Heart right ventricle (tissue), 16 donors: ENCODE measurements at regions not wholly inside any gene's neighbourhood (a gene's known extent, or its start where the extent isn't known, plus 50 kb on each side); places are given as distances from the start of the nearest gene placed in this dataset.

Experiments used
- ATAC-seq, 8 donors: fragments of 200-7000 bp; cut with Tn5 transposase; one replicate each; pipeline ENCODE4 v1.9.1; 2020; ENCODE audit warnings: mild to moderate bottlenecking in 8 of 8, moderate library complexity in 8 of 8, moderate number of reproducible peaks in 1 of 8
- DNase-seq, 2 donors: peaks; one replicate each; pipeline ENCODE4 v3.0.0-alpha.2; 2020
- H3K27ac ChIP-seq, 10 donors: fragments of 200-600 bp; sonication (generic) in 2 of 10; one replicate each; pipeline versions ENCODE4 v1.5.0 to v1.8.0; 2020 to 2022; ENCODE audit warnings: mild to moderate bottlenecking in 3 of 10
- H3K27me3 ChIP-seq, 7 donors: fragments of 200-600 bp; one replicate each; pipeline ENCODE4 v1.8.0; 2021 to 2022; ENCODE audit warnings: mild to moderate bottlenecking in 2 of 7
- H3K36me3 ChIP-seq, 9 donors: fragments of 200-600 bp; sonication (generic) in 1 of 9; one replicate each; pipeline versions ENCODE4 v1.5.0 to v1.8.0; 2020 to 2022; ENCODE audit warnings: mild to moderate bottlenecking in 2 of 9
- H3K4me1 ChIP-seq, 9 donors: fragments of 200-600 bp; sonication (generic) in 1 of 9; one replicate each; pipeline versions ENCODE4 v1.5.0 to v1.8.0; 2020 to 2022; ENCODE audit warnings: mild to moderate bottlenecking in 4 of 9
- H3K4me3 ChIP-seq, 10 donors: fragments of 200-600 bp; sonication (generic) in 2 of 10; one replicate each; pipeline versions ENCODE4 v1.5.0 to v1.8.0; 2020 to 2022; ENCODE audit warnings: mild to moderate bottlenecking in 7 of 10, moderate library complexity in 2 of 10
- H3K9me3 ChIP-seq, 11 donors: fragments of 200-600 bp in 10 of 11; sonication (generic) in 2 of 11; one replicate each; pipeline versions ENCODE4 v1.5.0 to v1.8.0; 2013 to 2022; ENCODE audit warnings: mild to moderate bottlenecking in 2 of 11, control low read depth in 1 of 11, moderate library complexity in 1 of 11
- WGBS, 2 donors: extraction: QIAGEN DNeasy Blood & Tissue Kit; methylation state at CpG; one replicate each; pipeline ENCODE4 v1.1.7; 2013; ENCODE audit warnings: inconsistent platforms in 1 of 2; 5-methylcytosine and 5-hydroxymethylcytosine counted together
- intact Hi-C, 10 donors: fragments of 100-400 bp; cut with DNase I; formaldehyde crosslinking; loops; one replicate each; pipeline versions ENCODE4 v1.11.1 to v1.14.2; 2022
- TF ChIP-seq, protein P1 (sequence below), 9 donors: fragments of 200-600 bp; sonication (generic) in 2 of 9; IDR thresholded peaks; one replicate each; pipeline versions ENCODE4 v1.5.0 to v1.8.0; 2021 to 2022; ENCODE audit warnings: antibody characterized with exemption in 9 of 9, mild to moderate bottlenecking in 5 of 9, moderate library complexity in 1 of 9
- donor health status: Arrhythmogenic right ventricular cardiomyopathy.
- donor health status: ischemic (EF 13 %, LVEDD 7.1; RV severe dilation, severe dysfunction).
- donor health status: healthy with polysubstance abuse.
- donor health status: DM: no; HTN: yes; CAD: no.
- donor health status: DM: no; HTN: no; CAD: no.
- donor health status: ischemic (EF 25% LVEDD 6.9; RV normal size, moderate dysfunction).
- donor health status: ischemic (EF 25% LVEDD 5.7; RV mildly dilated, moderate dysfunction).
- donor health status: healthy.
- donor health status: DM: yes; HTN: yes; CAD: no.
- donor health status: Ischemic cardiomyopathy.
- donor health status: ischemic (EF 35%, LVEDD 5.7; RV mildly dilated, moderate dysfunction).
- donor health status: nonischemic (EF 11% LVEDD 7.7; RV severe dilation, severe dysfunction).
- donor health status: DM: yes; HTN: yes; CAD: no.
- donor health status: PGD.
- donor health status: ischemic (EF 29% LVEDD 5.4; RV normal size, mild dysfunction).
- donor health status: nonischemic (EF 23%, LVEDD 6.1; RV moderate dilation, normal function).

DNA sequence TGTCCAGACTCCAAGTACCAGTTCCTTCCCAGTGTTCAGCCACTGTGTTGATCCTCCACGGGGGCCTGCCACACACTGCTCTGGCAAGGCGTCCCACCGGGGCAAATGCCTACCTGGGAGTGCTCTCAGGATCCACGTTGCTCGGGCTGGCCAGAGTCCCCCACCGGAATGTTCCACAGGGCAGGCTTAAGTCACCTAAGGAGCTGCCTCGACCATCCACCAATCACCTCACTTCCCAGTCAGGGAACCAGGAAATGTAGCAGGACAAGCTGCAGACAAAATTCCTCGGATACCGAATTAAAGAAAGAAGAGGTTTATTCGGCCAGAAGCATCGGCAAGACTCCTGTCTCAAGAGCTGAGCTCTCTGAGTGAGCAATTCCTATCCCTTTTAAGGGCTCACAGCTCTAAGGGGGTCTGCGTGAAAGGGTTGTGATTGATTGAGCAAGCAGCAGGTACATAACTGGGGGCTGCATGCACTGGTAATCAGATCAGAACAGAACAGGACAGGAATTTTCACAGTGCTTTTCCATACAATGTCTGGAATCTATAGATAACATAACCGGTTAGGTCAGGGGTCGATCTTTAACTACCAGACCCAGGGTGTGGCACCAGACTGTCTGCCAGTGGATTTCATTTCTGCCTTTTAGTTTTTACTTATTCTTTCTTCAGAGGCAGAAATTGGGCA is 56.9 kb upstream of the EDNRB start:
- TF ChIP-seq, protein P1, sequence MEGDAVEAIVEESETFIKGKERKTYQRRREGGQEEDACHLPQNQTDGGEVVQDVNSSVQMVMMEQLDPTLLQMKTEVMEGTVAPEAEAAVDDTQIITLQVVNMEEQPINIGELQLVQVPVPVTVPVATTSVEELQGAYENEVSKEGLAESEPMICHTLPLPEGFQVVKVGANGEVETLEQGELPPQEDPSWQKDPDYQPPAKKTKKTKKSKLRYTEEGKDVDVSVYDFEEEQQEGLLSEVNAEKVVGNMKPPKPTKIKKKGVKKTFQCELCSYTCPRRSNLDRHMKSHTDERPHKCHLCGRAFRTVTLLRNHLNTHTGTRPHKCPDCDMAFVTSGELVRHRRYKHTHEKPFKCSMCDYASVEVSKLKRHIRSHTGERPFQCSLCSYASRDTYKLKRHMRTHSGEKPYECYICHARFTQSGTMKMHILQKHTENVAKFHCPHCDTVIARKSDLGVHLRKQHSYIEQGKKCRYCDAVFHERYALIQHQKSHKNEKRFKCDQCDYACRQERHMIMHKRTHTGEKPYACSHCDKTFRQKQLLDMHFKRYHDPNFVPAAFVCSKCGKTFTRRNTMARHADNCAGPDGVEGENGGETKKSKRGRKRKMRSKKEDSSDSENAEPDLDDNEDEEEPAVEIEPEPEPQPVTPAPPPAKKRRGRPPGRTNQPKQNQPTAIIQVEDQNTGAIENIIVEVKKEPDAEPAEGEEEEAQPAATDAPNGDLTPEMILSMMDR (IDR thresholded peaks at IDR 0.05), result no peak
- intact Hi-C loops, result no loop called here

DNA sequence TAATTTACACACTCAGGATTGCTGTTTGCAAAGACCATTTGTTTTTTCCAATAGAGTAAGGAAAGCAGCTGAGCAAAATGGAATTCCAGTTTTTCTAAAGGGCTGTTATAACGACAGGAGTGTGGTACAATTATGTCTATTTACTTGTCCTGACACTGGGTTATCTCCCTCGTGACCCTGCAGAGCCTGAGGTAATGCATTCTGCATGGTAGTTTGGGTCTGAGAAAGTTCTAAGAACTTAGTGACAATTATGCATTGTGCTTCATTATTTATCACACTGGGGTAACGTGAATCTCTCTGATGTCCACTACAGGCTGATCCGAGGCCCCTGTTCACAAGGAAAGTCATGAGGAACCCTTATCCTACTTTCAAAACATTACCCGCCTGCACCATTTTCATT is 50.7 kb upstream of the EDNRB start:
- Histone ChIP-seq H3K27ac (no peak overlapping the region), H3K36me3 (no peaks in the 10 kb centered on the region), H3K9me3 (peaks cover 0 to 1% (median 0%) of the 10 kb centered on the region in 11 donors), H3K4me1 (no peaks in the 10 kb centered on the region), H3K4me3 (no peak overlapping the region), H3K27me3 (no peaks in the 10 kb centered on the region)
- DNase-seq (no peak), ATAC-seq (no peak)
- intact Hi-C loops, result no loop called here
- TF ChIP-seq, protein P1 (IDR thresholded peaks at IDR 0.05), result no peak
- WGBS, 2 donors, result 75 to 84% methylated on average over 5 of the region's 5 CpGs

More for the DNA sequence above, 56.9 kb upstream of the EDNRB start:
- H3K27ac ChIP-seq, result no peak overlapping the region
- no peaks in the 10 kb centered on the region for H3K36me3 ChIP-seq
- H3K27me3 ChIP-seq, result no peaks in the 10 kb centered on the region
- ATAC-seq, result no peak
- peaks cover 0 to 12% (median 0%) of the 10 kb centered on the region in 11 donors for H3K9me3 ChIP-seq
- no peak for DNase-seq
- no peak overlapping the region for H3K4me3 ChIP-seq
- H3K4me1 ChIP-seq, result peaks cover 0 to 9% (median 0%) of the 10 kb centered on the region in 9 donors
- 92 to 93% methylated on average over 14 of the region's 14 CpGs for WGBS, 2 donors
